Esophagus squamous epithelium (tissue), 5 donors: ENCODE measurements at regions not wholly inside any gene's neighbourhood (a gene's known extent, or its start where the extent isn't known, plus 50 kb on each side); places are given as distances from the start of the nearest gene placed in this dataset.

ENCODE experiments used
- DNase-seq: peaks from one replicate; lab custom pipeline; 2025; lab: John Stamatoyannopoulos, UW
- H3K27ac ChIP-seq, 4 donors: fragments of 200-600 bp; sonication (generic); one replicate each; pipeline ENCODE4 v1.5.1; 2016 to 2019; ENCODE audit warnings: mild to moderate bottlenecking in 1 of 4
- H3K27me3 ChIP-seq, 4 donors: fragments of 200-600 bp; sonication (generic); 1 replicate in 3 of 4; 2 replicates in 1 of 4; pipeline versions ENCODE4 v1.5.1 to v1.6.0; 2017 to 2021; ENCODE audit warnings: antibody characterized with exemption in 1 of 4
- H3K36me3 ChIP-seq, 3 donors: fragments of 200-600 bp; sonication (generic); one replicate each; pipeline ENCODE4 v1.5.1; 2016 to 2019
- H3K4me1 ChIP-seq, 3 donors: fragments of 200-600 bp; sonication (generic); one replicate each; pipeline ENCODE4 v1.5.1; 2017 to 2019
- H3K4me3 ChIP-seq, 4 donors: fragments of 200-600 bp; sonication (generic); 1 replicate in 3 of 4; 2 replicates in 1 of 4; pipeline ENCODE4 v1.5.1; 2016 to 2019; ENCODE audit warnings: mild to moderate bottlenecking in 2 of 4, moderate library complexity in 1 of 4
- H3K9me3 ChIP-seq, 3 donors: fragments of 200-600 bp; sonication (generic); one replicate each; pipeline ENCODE4 v1.5.1; 2016 to 2019
- CTCF ChIP-seq, 6 experiments: fragments of 450-650 bp in 4 of 6; fragments of 200-600 bp in 2 of 6; sonication (generic) in 2 of 6; IDR thresholded peaks; one replicate each; pipeline ENCODE4 v1.5.1; 2016 to 2019; ENCODE audit warnings: antibody characterized with exemption in 6 of 6, mild to moderate bottlenecking in 4 of 6, moderate library complexity in 4 of 6
- POLR2A ChIP-seq, 4 donors: fragments of 450-650 bp; IDR thresholded peaks; one replicate each; pipeline ENCODE4 v1.6.1; 2017; ENCODE audit warnings: antibody characterized with exemption in 4 of 4, mild to moderate bottlenecking in 4 of 4, moderate library complexity in 3 of 4
- WGBS, 2 donors: methylation state at CpG; one replicate each; pipeline ENCODE4 v1.1.5; 2018; 5-methylcytosine and 5-hydroxymethylcytosine counted together
- intact Hi-C: fragments of 100-400 bp; cut with DNase I; formaldehyde crosslinking; loops from one replicate; pipeline ENCODE4 v1.15.0; 2022
- donor health status: DM: yes; HTN: yes; CAD: no.

- Histone ChIP-seq H3K4me3 (no peak overlapping the region), H3K4me1 (peaks cover 0 to 5% (median 0%) of the 10 kb centered on the region in 3 donors), H3K27ac (no peak overlapping the region), H3K9me3 (peaks cover 0 to 8% (median 0%) of the 10 kb centered on the region in 3 donors), H3K36me3 (no peaks in the 10 kb centered on the region), H3K27me3 (no peaks in the 10 kb centered on the region)
- no peak for TF ChIP-seq POLR2A (IDR thresholded peaks at IDR 0.05)
- TF ChIP-seq CTCF (IDR thresholded peaks at IDR 0.05) = no peak
- no peak for DNase-seq
- 78 to 83% methylated on average over 1 of the region's 1 CpG for WGBS, 2 donors
- intact Hi-C loops = no loop called here
Observed at GRCh38 chr1:222168621-222169020, 379.3 kb downstream of the HHIPL2 start.

- no peak for TF ChIP-seq CTCF (IDR thresholded peaks at IDR 0.05)
- no peak for TF ChIP-seq POLR2A (IDR thresholded peaks at IDR 0.05)
- Histone ChIP-seq H3K36me3 (no peaks in the 10 kb centered on the region), H3K9me3 (peaks cover 0 to 8% (median 0%) of the 10 kb centered on the region in 3 donors), H3K27me3 (no peaks in the 10 kb centered on the region), H3K27ac (no peak overlapping the region), H3K4me3 (no peak overlapping the region), H3K4me1 (peaks cover 0 to 5% (median 0%) of the 10 kb centered on the region in 3 donors)
- intact Hi-C loops = no loop called here
- 42 to 58% methylated on average over 1 of the region's 1 CpG for WGBS, 2 donors
- no peak for DNase-seq
Observed at GRCh38 chr1:222167896-222168295, 380.0 kb downstream of the HHIPL2 start.

GRCh38 chr1:222167111-222167510 is 380.8 kb downstream of the HHIPL2 start:
- Histone ChIP-seq H3K9me3 (peaks cover 0 to 8% (median 0%) of the 10 kb centered on the region in 3 donors), H3K27ac (no peak overlapping the region), H3K27me3 (no peaks in the 10 kb centered on the region), H3K36me3 (no peaks in the 10 kb centered on the region), H3K4me1 (peaks cover 0 to 5% (median 0%) of the 10 kb centered on the region in 3 donors), H3K4me3 (no peak overlapping the region)
- 26% methylated on average over 3 of the region's 3 CpGs for WGBS, 2 donors
- intact Hi-C loops = no loop called here
- DNase-seq = no peak
- TF ChIP-seq CTCF (IDR thresholded peaks at IDR 0.05) = peak in 5 of 6 experiments; percentile 37 to 77 (median 59)
- no peak for TF ChIP-seq POLR2A (IDR thresholded peaks at IDR 0.05)

GRCh38 chr1:222165629-222166028 is 382.3 kb downstream of the HHIPL2 start:
- no peaks in the 10 kb centered on the region for H3K27me3 ChIP-seq
- peaks cover 0 to 5% (median 0%) of the 10 kb centered on the region in 3 donors for H3K4me1 ChIP-seq
- peaks cover 0 to 7% (median 0%) of the 10 kb centered on the region in 3 donors for H3K9me3 ChIP-seq
- no peak overlapping the region for H3K27ac ChIP-seq
- 63 to 78% methylated on average over 3 of the region's 3 CpGs for WGBS, 2 donors
- no peak overlapping the region for H3K4me3 ChIP-seq
- no peak for TF ChIP-seq POLR2A (IDR thresholded peaks at IDR 0.05)
- no peak for TF ChIP-seq CTCF (IDR thresholded peaks at IDR 0.05)
- intact Hi-C loops = no loop called here
- no peak for DNase-seq
- H3K36me3 ChIP-seq = no peaks in the 10 kb centered on the region

GRCh38 chr1:222163895-222164294 is 384.0 kb downstream of the HHIPL2 start:
- Histone ChIP-seq H3K27ac (no peak overlapping the region), H3K9me3 (no peaks in the 10 kb centered on the region), H3K36me3 (no peaks in the 10 kb centered on the region), H3K4me1 (peaks cover 0 to 5% (median 0%) of the 10 kb centered on the region in 3 donors), H3K4me3 (no peak overlapping the region), H3K27me3 (no peaks in the 10 kb centered on the region)
- WGBS, 2 donors = 39 to 56% methylated on average over 2 of the region's 2 CpGs
- intact Hi-C loops = no loop called here
- no peak for TF ChIP-seq CTCF (IDR thresholded peaks at IDR 0.05)
- no peak for TF ChIP-seq POLR2A (IDR thresholded peaks at IDR 0.05)
- no peak for DNase-seq
